COR-L47 (cell line): ENCODE measurements at regions not wholly inside any gene's neighbourhood (a gene's known extent, or its start where the extent isn't known, plus 50 kb on each side); places are given as distances from the start of the nearest gene placed in this dataset.
"Not testable (repeated sequence)": the region's sequence is repeated elsewhere in the genome, so short reads cannot be mapped to it uniquely, and the experiment has no call there.

Source experiments
- DNase-seq: peaks from one replicate; lab custom pipeline; 2025; lab: John Stamatoyannopoulos, UW

- DNase-seq: no peak
These were observed 579.2 kb downstream of the EPM2A start for GRCh38 chr6:145155873-145156782.

- DNase-seq: not testable (repeated sequence)
These were observed 576.7 kb downstream of the EPM2A start for GRCh38 chr6:145158636-145159035.

- DNase-seq: no peak
These were observed 575.4 kb downstream of the EPM2A start for GRCh38 chr6:145159921-145160320.

- DNase-seq: no peak
These were observed 573.8 kb downstream of the EPM2A start for GRCh38 chr6:145161501-145161900.

GRCh38 chr6:145169726-145170224, 565.5 kb downstream of the EPM2A start:
- DNase-seq: no peak

- no peak for DNase-seq
These were observed 559.9 kb downstream of the EPM2A start for GRCh38 chr6:145175470-145175869.

- DNase-seq: no peak
These were observed 556.9 kb downstream of the EPM2A start for GRCh38 chr6:145178391-145178790.

- no peak for DNase-seq
These were observed 547.7 kb downstream of the EPM2A start for GRCh38 chr6:145187491-145188206.

- no peak for DNase-seq
These were observed 545.5 kb downstream of the EPM2A start for GRCh38 chr6:145189836-145190235.

- DNase-seq: no peak
These were observed 540.9 kb downstream of the EPM2A start for GRCh38 chr6:145194389-145194788.

GRCh38 chr6:145199961-145200360, 535.4 kb downstream of the EPM2A start:
- no peak for DNase-seq

GRCh38 chr6:145204301-145204700, 531.0 kb downstream of the EPM2A start:
- no peak for DNase-seq

GRCh38 chr6:145206247-145206907, 528.9 kb downstream of the EPM2A start:
- no peak for DNase-seq

- DNase-seq: no peak
These were observed 526.8 kb downstream of the EPM2A start for GRCh38 chr6:145208474-145208873.

GRCh38 chr6:145209272-145209671, 526.0 kb downstream of the EPM2A start:
- DNase-seq: no peak

- DNase-seq: no peak
These were observed 522.5 kb downstream of the EPM2A start for GRCh38 chr6:145212813-145213212.

GRCh38 chr6:145213614-145214013, 521.7 kb downstream of the EPM2A start:
- DNase-seq: no peak

- DNase-seq: peak; percentile 5
These were observed 520.8 kb downstream of the EPM2A start for GRCh38 chr6:145214570-145214969.

GRCh38 chr6:145224450-145224849, 510.9 kb downstream of the EPM2A start:
- no peak for DNase-seq

GRCh38 chr6:145225500-145225899, 509.8 kb downstream of the EPM2A start:
- no peak for DNase-seq

GRCh38 chr6:145227593-145227992, 507.7 kb downstream of the EPM2A start:
- no peak for DNase-seq

GRCh38 chr6:145228962-145229582, 506.2 kb downstream of the EPM2A start:
- DNase-seq: no peak
